ENCODE measurements at regions not wholly inside any gene's neighbourhood (a gene's known extent, or its start where the extent isn't known, plus 50 kb on each side); places are given as distances from the start of the nearest gene placed in this dataset.

DNA sequence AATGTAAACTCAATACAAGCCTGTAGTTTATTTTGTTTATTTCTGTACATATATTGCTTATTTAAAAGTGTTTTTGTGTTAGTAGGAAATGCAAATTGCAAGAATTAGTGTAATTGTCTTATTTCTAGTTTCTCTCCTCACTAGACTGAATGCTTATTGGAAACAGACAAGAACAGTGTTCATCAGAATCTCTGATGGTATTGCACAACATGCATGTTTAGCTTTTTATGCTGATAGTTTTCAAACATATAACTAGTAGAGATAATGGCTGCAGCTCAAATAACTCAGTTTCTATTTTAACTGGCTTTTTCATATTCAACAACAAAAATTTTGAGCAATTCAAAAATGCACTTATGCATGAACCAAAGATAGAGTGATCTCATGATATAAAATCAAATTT is 68.8 kb upstream of the HTR4 start:
- no peak overlapping the region for H3K27ac ChIP-seq (ENCODE audit: extremely low read length, insufficient read depth, low read length)
- BruUV-seq (replicated peaks) = no TSS peak
- H3K79me2 ChIP-seq (ENCODE audit: insufficient read depth, low read length) = no peaks in the 10 kb centered on the region
- H3K4me2 ChIP-seq (ENCODE audit: low read depth, low read length) = no peak overlapping the region
- H3K4me1 ChIP-seq (ENCODE audit: insufficient read depth, low read length) = no peaks in the 10 kb centered on the region
- intact Hi-C loops (cut with micrococcal nuclease; ENCODE audit: unreplicated experiment) (no loop called here), in situ Hi-C loops (cut with HindIII; ENCODE audit: extremely low pct_ligation_motif_present, low pct_unique_long_range_greater_than_20kb) (no loop called here)
- H3K9ac ChIP-seq (ENCODE audit: insufficient read depth, low read depth, low read length) = no peak overlapping the region
- DNase-seq (ENCODE audit: low spot score) (no peak), FAIRE-seq (no peak), ATAC-seq (no peak)
- ChIA-PET CTCF (ENCODE audit: low intra/inter-chr PET ratio, low total read pairs) (no interaction called here), POLR2A (no interaction called here)
- H3K9me3 ChIP-seq (ENCODE audit: low read length) = no peaks in the 10 kb centered on the region
- H2AFZ ChIP-seq (ENCODE audit: low read length) = no peak overlapping the region
- no peaks in the 10 kb centered on the region for H3K27me3 ChIP-seq (ENCODE audit: control insufficient read depth in 1 of 2, insufficient read depth in 2 of 2, low read length in 2 of 2)
- no peaks in the 10 kb centered on the region for H3K36me3 ChIP-seq (replicated peaks in 1 of 2; ENCODE audit: control insufficient read depth in 1 of 2, insufficient read depth in 2 of 2, low read length in 2 of 2)
- no peak overlapping the region for H3K4me3 ChIP-seq (replicated peaks in 1 of 3; ENCODE audit: insufficient read depth in 1 of 3, low read depth in 2 of 3, low read length in 3 of 3)
- no peak for TF ChIP-seq ZNF800 (CRISPR knock-in tag; IDR thresholded peaks at IDR 0.05)
- peak; percentile 64 for TF ChIP-seq CEBPB (IDR thresholded peaks at IDR 0.05; ENCODE audit: borderline replicate concordance, low read depth, low read length)
- H4K20me1 ChIP-seq (ENCODE audit: insufficient read depth, low read length) = no peaks in the 10 kb centered on the region

DNA sequence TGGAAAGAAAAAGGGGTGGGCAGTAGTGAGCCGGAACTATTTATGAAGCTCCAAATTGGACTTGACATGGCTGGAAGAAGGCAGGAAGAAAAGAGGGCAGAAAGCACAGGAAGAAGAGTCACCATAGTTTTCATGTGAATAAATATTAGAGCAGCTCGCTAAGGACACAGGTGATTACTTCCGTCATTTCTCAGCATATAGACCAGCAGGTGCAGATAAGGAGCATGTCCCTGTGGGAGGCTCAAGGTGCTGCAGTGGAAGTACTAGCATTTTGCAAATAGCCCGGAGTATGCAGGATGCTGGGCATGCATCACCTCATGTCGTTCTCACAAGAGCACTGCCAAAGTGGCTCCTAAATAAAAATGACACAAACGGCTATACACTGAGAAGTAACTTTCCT is 71.3 kb upstream of the HTR4 start:
- BruUV-seq (replicated peaks) = no TSS peak
- DNase-seq (ENCODE audit: low spot score) = no peak
- FAIRE-seq = no peak
- Histone ChIP-seq H2AFZ (ENCODE audit: low read length) (no peak overlapping the region), H3K27ac (ENCODE audit: extremely low read length, insufficient read depth, low read length) (no peak overlapping the region), H3K9ac (ENCODE audit: insufficient read depth, low read depth, low read length) (no peak overlapping the region), H4K20me1 (ENCODE audit: insufficient read depth, low read length) (no peaks in the 10 kb centered on the region), H3K4me3 (replicated peaks in 1 of 3; ENCODE audit: insufficient read depth in 1 of 3, low read depth in 2 of 3, low read length in 3 of 3) (no peak overlapping the region), H3K4me2 (ENCODE audit: low read depth, low read length) (no peak overlapping the region), H3K9me3 (ENCODE audit: low read length) (no peaks in the 10 kb centered on the region), H3K79me2 (ENCODE audit: insufficient read depth, low read length) (no peaks in the 10 kb centered on the region), H3K36me3 (replicated peaks in 1 of 2; ENCODE audit: control insufficient read depth in 1 of 2, insufficient read depth in 2 of 2, low read length in 2 of 2) (no peaks in the 10 kb centered on the region), H3K4me1 (ENCODE audit: insufficient read depth, low read length) (no peaks in the 10 kb centered on the region), H3K27me3 (ENCODE audit: control insufficient read depth in 1 of 2, insufficient read depth in 2 of 2, low read length in 2 of 2) (no peaks in the 10 kb centered on the region)
- CTCF ChIA-PET (ENCODE audit: low intra/inter-chr PET ratio, low total read pairs) = no interaction called here
- intact Hi-C loops (cut with micrococcal nuclease; ENCODE audit: unreplicated experiment) = no loop called here
- no peak for TF ChIP-seq SP140L (CRISPR knock-in tag; IDR thresholded peaks at IDR 0.05; ENCODE audit: borderline replicate concordance)
- no peak for TF ChIP-seq ONECUT2 (CRISPR knock-in tag; IDR thresholded peaks at IDR 0.05)
- TF ChIP-seq ZHX2 (IDR thresholded peaks at IDR 0.05; ENCODE audit: low read depth) = no peak
- TF ChIP-seq ZHX2 (CRISPR knock-in tag; IDR thresholded peaks at IDR 0.05; ENCODE audit: borderline replicate concordance) = no peak
- no peak for TF ChIP-seq ZNF567 (CRISPR knock-in tag; IDR thresholded peaks at IDR 0.05; ENCODE audit: borderline replicate concordance)
- WGBS (ENCODE audit: low lambda C conversion rate) = 36% methylated on average over 6 of the region's 6 CpGs
- POLR2A ChIA-PET = no interaction called here
- in situ Hi-C loops (cut with HindIII; ENCODE audit: extremely low pct_ligation_motif_present, low pct_unique_long_range_greater_than_20kb) = loop anchor here (5.0 kb wide), 1 partner anchor 278 kb away; no protein-coding TSS in a partner anchor
- no peak for ATAC-seq

All from HepG2 (cell line).